Gastrocnemius medialis (tissue), 4 donors: ENCODE measurements at regions not wholly inside any gene's neighbourhood (a gene's known extent, or its start where the extent isn't known, plus 50 kb on each side); places are given as distances from the start of the nearest gene placed in this dataset.

ENCODE experiments used
- ATAC-seq, 2 donors: fragments of 150-250 bp; one replicate each; pipeline ENCODE4 v1.9.1; 2016
- DNase-seq, 2 donors: peaks; one replicate each; pipeline ENCODE4 v3.0.0-alpha.2; 2019
- H3K27ac ChIP-seq, 4 donors: fragments of 200-600 bp; sonication (generic); 1 replicate in 1 of 4; 2 replicates in 3 of 4; pipeline ENCODE4 v1.5.1; 2016 to 2018; ENCODE audit warnings: mild to moderate bottlenecking in 2 of 4, moderate library complexity in 1 of 4
- H3K27me3 ChIP-seq, 3 donors: fragments of 200-600 bp; sonication (generic) in 2 of 3; 1 replicate in 1 of 3; 2 replicates in 2 of 3; pipeline versions ENCODE4 v1.5.1 to v1.6.0; 2016 to 2019; ENCODE audit warnings: mild to moderate bottlenecking in 1 of 3, moderate library complexity in 1 of 3
- H3K36me3 ChIP-seq, 2 donors: fragments of 200-600 bp; sonication (generic) in 1 of 2; one replicate each; pipeline ENCODE4 v1.5.1; 2017 to 2018
- H3K4me1 ChIP-seq, 2 donors: fragments of 200-600 bp; sonication (generic) in 1 of 2; one replicate each; pipeline ENCODE4 v1.5.1; 2016 to 2017; ENCODE audit warnings: mild to moderate bottlenecking in 2 of 2
- H3K4me3 ChIP-seq, 4 donors: fragments of 200-600 bp; sonication (generic) in 3 of 4; 1 replicate in 1 of 4; 2 replicates in 3 of 4; pipeline ENCODE4 v1.5.1; 2016 to 2019; ENCODE audit warnings: mild to moderate bottlenecking in 2 of 4
- H3K9me3 ChIP-seq, 3 donors: fragments of 200-600 bp; sonication (generic) in 2 of 3; 1 replicate in 1 of 3; 2 replicates in 2 of 3; pipeline ENCODE4 v1.5.1; 2016 to 2019
- CTCF ChIP-seq, 5 experiments: fragments of 450-650 bp in 3 of 5; fragments of 200-600 bp in 2 of 5; sonication (generic) in 2 of 5; IDR thresholded peaks in 4 of 5; conservative IDR thresholded peaks in 1 of 5; 1 replicate in 4 of 5; 2 replicates in 1 of 5; pipeline ENCODE4 v1.5.1; 2016 to 2019; ENCODE audit warnings: antibody characterized with exemption in 5 of 5, mild to moderate bottlenecking in 3 of 5, moderate library complexity in 3 of 5
- POLR2A ChIP-seq, 2 donors: fragments of 450-650 bp; IDR thresholded peaks; one replicate each; pipeline ENCODE4 v1.6.1; 2017; ENCODE audit warnings: antibody characterized with exemption in 2 of 2, mild to moderate bottlenecking in 2 of 2, moderate library complexity in 2 of 2
- in situ Hi-C, 4 donors: fragments of 200-750 bp; cut with MboI; loops; one replicate each; pipeline versions ENCODE4 v1.15.0 to v1.8.0; 2017; ENCODE audit warnings: low sequenced_read_pairs in 4 of 4
- intact Hi-C: fragments of 100-400 bp; cut with DNase I; formaldehyde crosslinking; loops from one replicate; pipeline ENCODE4 v1.15.1; 2023; ENCODE audit warnings: low total_unique reads

DNA sequence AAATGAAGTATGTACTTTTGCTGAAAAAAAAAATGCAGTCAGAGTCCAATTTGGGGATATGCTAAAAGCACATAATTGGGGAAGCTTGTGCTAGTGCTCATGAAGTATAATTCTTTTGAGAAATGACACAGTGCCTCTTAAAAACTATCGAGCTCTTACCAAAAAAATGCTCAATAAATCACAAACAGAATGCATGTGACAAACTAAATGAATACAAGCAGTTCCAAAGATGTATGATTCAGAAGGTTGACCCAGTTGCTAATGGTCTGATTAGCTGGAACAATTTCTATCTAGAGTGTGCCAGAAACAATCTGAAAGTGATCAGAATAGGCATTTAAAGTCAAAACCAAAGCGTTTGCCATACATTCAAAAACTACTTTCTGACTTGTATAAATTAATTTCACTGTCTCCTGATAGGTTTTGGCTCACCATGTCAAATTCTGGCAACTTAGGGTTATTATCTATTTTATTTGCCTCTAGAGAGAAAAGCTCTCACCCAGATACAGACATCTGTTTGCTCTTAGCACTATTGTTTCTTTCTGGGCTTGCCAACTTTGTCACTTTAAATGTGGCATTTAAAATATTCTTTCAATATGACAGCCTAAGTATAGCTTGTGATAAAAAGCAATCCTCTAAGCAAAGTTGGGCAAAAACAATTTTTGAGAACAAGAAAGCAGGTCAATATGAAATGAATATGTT is 114.7 kb upstream of the AHR start:
- ATAC-seq: no peak
- Histone ChIP-seq H3K4me3 (no peak overlapping the region), H3K36me3 (no peaks in the 10 kb centered on the region), H3K27ac (no peak overlapping the region), H3K27me3 (no peaks in the 10 kb centered on the region), H3K4me1 (no peaks in the 10 kb centered on the region), H3K9me3 (no peaks in the 10 kb centered on the region)
- DNase-seq: no peak
- in situ Hi-C loops (no loop called here), intact Hi-C loops (no loop called here)
- TF ChIP-seq POLR2A (IDR thresholded peaks at IDR 0.05): no peak
- TF ChIP-seq CTCF (IDR thresholded peaks at IDR 0.05 in 4 of 5, conservative IDR thresholded peaks at IDR 0.05 in 1 of 5): no peak

- in situ Hi-C loops: no loop called here
- Histone ChIP-seq H3K27me3 (no peaks in the 10 kb centered on the region), H3K4me1 (no peaks in the 10 kb centered on the region), H3K36me3 (no peaks in the 10 kb centered on the region), H3K27ac (no peak overlapping the region), H3K9me3 (no peaks in the 10 kb centered on the region), H3K4me3 (no peak overlapping the region)
- ATAC-seq: no peak
- intact Hi-C loops: no loop called here
- DNase-seq: no peak
- TF ChIP-seq POLR2A (IDR thresholded peaks at IDR 0.05): no peak
- TF ChIP-seq CTCF (IDR thresholded peaks at IDR 0.05 in 4 of 5, conservative IDR thresholded peaks at IDR 0.05 in 1 of 5): no peak
Observed at GRCh38 chr7:17184805-17185689, 113.4 kb upstream of the AHR start.

- TF ChIP-seq CTCF (IDR thresholded peaks at IDR 0.05 in 4 of 5, conservative IDR thresholded peaks at IDR 0.05 in 1 of 5): no peak
- no peak for TF ChIP-seq POLR2A (IDR thresholded peaks at IDR 0.05)
- no peaks in the 10 kb centered on the region for H3K4me1 ChIP-seq
- no peak for ATAC-seq
- H3K27ac ChIP-seq: no peak overlapping the region
- no peaks in the 10 kb centered on the region for H3K36me3 ChIP-seq
- no peaks in the 10 kb centered on the region for H3K27me3 ChIP-seq
- no peak overlapping the region for H3K4me3 ChIP-seq
- in situ Hi-C loops: no loop called here
- intact Hi-C loops: no loop called here
- DNase-seq: no peak
- H3K9me3 ChIP-seq: no peaks in the 10 kb centered on the region
Observed at GRCh38 chr7:17185690-17186070, 112.8 kb upstream of the AHR start.

DNA sequence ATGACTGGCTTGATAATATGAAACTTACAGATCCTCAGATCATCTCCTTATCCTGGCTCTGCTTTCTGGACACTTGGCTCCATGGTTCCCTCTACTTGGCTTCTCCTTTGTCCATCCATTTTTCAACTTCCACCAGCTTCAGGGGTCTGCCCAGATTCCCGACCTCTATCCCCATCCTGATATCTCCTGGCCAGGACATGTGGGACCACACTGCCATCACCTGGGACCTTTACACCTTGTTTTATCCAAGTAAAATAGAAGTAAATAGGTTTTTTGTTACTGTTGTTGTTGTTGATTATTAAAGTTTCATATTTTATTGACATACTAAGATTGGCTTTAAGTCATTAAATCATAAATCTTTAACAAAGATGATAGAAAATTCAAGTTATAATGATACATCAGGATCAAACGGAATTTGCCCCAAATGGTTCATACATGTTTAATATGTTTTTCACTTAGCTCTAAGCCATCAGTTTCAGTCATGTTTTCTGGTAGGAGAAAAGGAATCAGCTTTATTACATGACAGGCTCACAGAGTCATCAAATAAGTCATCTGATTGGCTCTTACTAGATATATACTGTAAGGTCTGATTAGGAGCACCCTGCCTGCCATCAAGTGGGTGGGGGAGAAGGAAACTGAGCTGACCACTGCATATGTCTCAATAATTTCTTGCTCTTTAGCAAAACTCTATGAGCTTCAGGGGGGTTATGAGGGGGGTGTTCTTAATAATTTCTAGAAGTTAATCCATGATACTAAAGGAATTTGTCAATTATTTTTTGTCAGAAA is 111.5 kb upstream of the AHR start:
- no peak for ATAC-seq
- TF ChIP-seq POLR2A (IDR thresholded peaks at IDR 0.05) (no peak), CTCF (IDR thresholded peaks at IDR 0.05 in 4 of 5, conservative IDR thresholded peaks at IDR 0.05 in 1 of 5) (no peak)
- in situ Hi-C loops: no loop called here
- no peak overlapping the region for H3K27ac ChIP-seq
- H3K36me3 ChIP-seq: no peaks in the 10 kb centered on the region
- intact Hi-C loops: no loop called here
- no peak for DNase-seq
- H3K4me1 ChIP-seq: no peaks in the 10 kb centered on the region
- H3K9me3 ChIP-seq: no peaks in the 10 kb centered on the region
- H3K4me3 ChIP-seq: no peak overlapping the region
- no peaks in the 10 kb centered on the region for H3K27me3 ChIP-seq
